ENCODE measurements at regions not wholly inside any gene's neighbourhood (a gene's known extent, or its start where the extent isn't known, plus 50 kb on each side); places are given as distances from the start of the nearest gene placed in this dataset.

- intact Hi-C loops (cut with micrococcal nuclease): no loop called here
- CTCF ChIA-PET: no interaction called here
- no peaks in the 10 kb centered on the region for H3K79me2 ChIP-seq (ENCODE audit: insufficient read depth, low read length)
- no TSS peak for BruUV-seq (replicated peaks)
- H3K27me3 ChIP-seq (ENCODE audit: insufficient read depth, low read length): peaks cover 50% of the 10 kb centered on the region
- H3K4me2 ChIP-seq (ENCODE audit: low read length): no peak overlapping the region
- RAD21 ChIA-PET (ENCODE audit: low non-redundant PET in 1 of 2, low total read pairs in 2 of 2, uncharacterized antibody in 2 of 2, unreplicated experiment in 2 of 2): no interaction called here
- H3K4me1 ChIP-seq (ENCODE audit: control insufficient read depth in 1 of 2, insufficient read depth in 2 of 2, low read length in 2 of 2): no peaks in the 10 kb centered on the region
- DNase-seq (ENCODE audit: low read depth, low spot score): no peak
- H3K9me3 ChIP-seq (ENCODE audit: control insufficient read depth in 1 of 2, insufficient read depth in 1 of 2, low read depth in 1 of 2, low read length in 2 of 2): no peaks in the 10 kb centered on the region
- H3K4me3 ChIP-seq (replicated peaks in 1 of 2; ENCODE audit: low read depth in 1 of 2, low read length in 2 of 2): no peak overlapping the region
- H3K9me2 ChIP-seq (ENCODE audit: insufficient read depth): no peaks in the 10 kb centered on the region
- H3K27ac ChIP-seq (ENCODE audit: low read depth, low read length): no peak overlapping the region
- H3K36me3 ChIP-seq (ENCODE audit: control insufficient read depth in 1 of 2, insufficient read depth in 2 of 2, low read length in 2 of 2): no peaks in the 10 kb centered on the region
- H3K9ac ChIP-seq (ENCODE audit: low read length): no peak overlapping the region
- no peaks in the 10 kb centered on the region for H4K20me1 ChIP-seq (ENCODE audit: insufficient read depth)
- TF ChIP-seq CBX3 (IDR thresholded peaks at IDR 0.05; ENCODE audit: low read depth) (no peak), ZFX (IDR thresholded peaks at IDR 0.05) (no peak), CTCF (IDR thresholded peaks at IDR 0.05 in 2 of 3, conservative IDR thresholded peaks at IDR 0.05 in 1 of 3; ENCODE audit: borderline replicate concordance in 1 of 3, insufficient read depth in 1 of 3, low read depth in 2 of 3, low read length in 2 of 3) (no peak), CEBPB (IDR thresholded peaks at IDR 0.05; ENCODE audit: low read depth) (no peak), RAD21 (IDR thresholded peaks at IDR 0.05; ENCODE audit: low read depth) (no peak), POLR2AphosphoS5 (IDR thresholded peaks at IDR 0.05; ENCODE audit: low read depth, low read length) (no peak), EZH2phosphoT487 (IDR thresholded peaks at IDR 0.05; ENCODE audit: borderline replicate concordance) (no peak), TCF7L2 (IDR thresholded peaks at IDR 0.05; ENCODE audit: borderline replicate concordance, extremely low read depth, insufficient read depth, insufficient read length) (no peak)
- TF ChIP-seq, protein P1, sequence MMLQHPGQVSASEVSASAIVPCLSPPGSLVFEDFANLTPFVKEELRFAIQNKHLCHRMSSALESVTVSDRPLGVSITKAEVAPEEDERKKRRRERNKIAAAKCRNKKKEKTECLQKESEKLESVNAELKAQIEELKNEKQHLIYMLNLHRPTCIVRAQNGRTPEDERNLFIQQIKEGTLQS (IDR thresholded peaks at IDR 0.05): no peak
- POLR2A ChIA-PET: no interaction called here
- H2AFZ ChIP-seq (ENCODE audit: low read depth, low read length, poor library complexity, severe bottlenecking): no peak overlapping the region
- ATAC-seq: no peak
Measured at GRCh38 chr16:66141885-66142284, 224.6 kb upstream of the CDH5 start.

GRCh38 chr16:66137853-66138252, 228.6 kb upstream of the CDH5 start:
- ChIA-PET CTCF (no interaction called here), POLR2A (no interaction called here), RAD21 (ENCODE audit: low non-redundant PET in 1 of 2, low total read pairs in 2 of 2, uncharacterized antibody in 2 of 2, unreplicated experiment in 2 of 2) (no interaction called here)
- DNase-seq (ENCODE audit: low read depth, low spot score) (no peak), ATAC-seq (no peak)
- TF ChIP-seq CBX3 (IDR thresholded peaks at IDR 0.05; ENCODE audit: low read depth): no peak
- TF ChIP-seq SRF (IDR thresholded peaks at IDR 0.05; ENCODE audit: low read depth): no peak
- no peak for TF ChIP-seq JUND (IDR thresholded peaks at IDR 0.05)
- TF ChIP-seq YY1 (IDR thresholded peaks at IDR 0.05; ENCODE audit: extremely low read depth, insufficient replicate concordance, low read depth, low read length): no peak
- TF ChIP-seq SP1 (IDR thresholded peaks at IDR 0.05; ENCODE audit: low read depth): no peak
- no peak for TF ChIP-seq CEBPB (IDR thresholded peaks at IDR 0.05; ENCODE audit: low read depth)
- no peak for TF ChIP-seq EZH2 (IDR thresholded peaks at IDR 0.05)
- no peak for TF ChIP-seq ZFX (IDR thresholded peaks at IDR 0.05)
- TF ChIP-seq EZH2phosphoT487 (IDR thresholded peaks at IDR 0.05; ENCODE audit: borderline replicate concordance): no peak
- TF ChIP-seq RAD21 (IDR thresholded peaks at IDR 0.05; ENCODE audit: low read depth): no peak
- intact Hi-C loops (cut with micrococcal nuclease): no loop called here
- no peaks in the 10 kb centered on the region for H4K20me1 ChIP-seq (ENCODE audit: insufficient read depth)
- H3K9me2 ChIP-seq (ENCODE audit: insufficient read depth): no peaks in the 10 kb centered on the region
- no peaks in the 10 kb centered on the region for H3K79me2 ChIP-seq (ENCODE audit: insufficient read depth, low read length)
- H3K4me2 ChIP-seq (ENCODE audit: low read length): no peak overlapping the region
- no peak overlapping the region for H3K4me3 ChIP-seq (replicated peaks in 1 of 2; ENCODE audit: low read depth in 1 of 2, low read length in 2 of 2)
- BruUV-seq (replicated peaks): no TSS peak
- peaks cover 44% of the 10 kb centered on the region for H3K27me3 ChIP-seq (ENCODE audit: insufficient read depth, low read length)
- H3K9ac ChIP-seq (ENCODE audit: low read length): no peak overlapping the region
- H3K9me3 ChIP-seq (ENCODE audit: control insufficient read depth in 1 of 2, insufficient read depth in 1 of 2, low read depth in 1 of 2, low read length in 2 of 2): no peaks in the 10 kb centered on the region
- H3K27ac ChIP-seq (ENCODE audit: low read depth, low read length): no peak overlapping the region
- no peaks in the 10 kb centered on the region for H3K4me1 ChIP-seq (ENCODE audit: control insufficient read depth in 1 of 2, insufficient read depth in 2 of 2, low read length in 2 of 2)
- H2AFZ ChIP-seq (ENCODE audit: low read depth, low read length, poor library complexity, severe bottlenecking): no peak overlapping the region
- H3K36me3 ChIP-seq (ENCODE audit: control insufficient read depth in 1 of 2, insufficient read depth in 2 of 2, low read length in 2 of 2): no peaks in the 10 kb centered on the region
